GM20000 (cell line): ENCODE measurements at regions not wholly inside any gene's neighbourhood (a gene's known extent, or its start where the extent isn't known, plus 50 kb on each side); places are given as distances from the start of the nearest gene placed in this dataset.

Experiments
- DNase-seq: peaks from one replicate; pipeline ENCODE4 v3.0.0; 2012; ENCODE audit warnings: low spot score
- CTCF ChIP-seq: IDR thresholded peaks from 2 replicates; pipeline ENCODE4 v1.5.1; 2012; ENCODE audit warnings: mild to moderate bottlenecking, control low read depth; ENCODE audit errors: extremely low read depth, missing control alignments

GRCh38 chr5:169415371-169415770, 114.4 kb upstream of the SLIT3 start:
- no peak for TF ChIP-seq CTCF
- no peak for DNase-seq

- DNase-seq = no peak
- no peak for TF ChIP-seq CTCF
Observed at GRCh38 chr5:169413416-169413815, 112.5 kb upstream of the SLIT3 start.

GRCh38 chr5:169412831-169413230, 111.9 kb upstream of the SLIT3 start:
- DNase-seq = no peak
- TF ChIP-seq CTCF = no peak

- TF ChIP-seq CTCF = no peak
- DNase-seq = no peak
Observed at GRCh38 chr5:169411786-169412430, 111.0 kb upstream of the SLIT3 start.

GRCh38 chr5:169410996-169411783, 110.3 kb upstream of the SLIT3 start:
- no peak for DNase-seq
- no peak for TF ChIP-seq CTCF

- no peak for TF ChIP-seq CTCF
- DNase-seq = no peak
Observed at GRCh38 chr5:169408731-169409130, 107.8 kb upstream of the SLIT3 start.

- no peak for TF ChIP-seq CTCF
- DNase-seq = no peak
Observed at GRCh38 chr5:169408171-169408570, 107.2 kb upstream of the SLIT3 start.
